GM18861 (cell line): ENCODE measurements at regions not wholly inside any gene's neighbourhood (a gene's known extent, or its start where the extent isn't known, plus 50 kb on each side); places are given as distances from the start of the nearest gene placed in this dataset.

ENCODE experiments used
- ATAC-seq: cut with Tn5 transposase; IDR thresholded peaks from one replicate; pipeline ENCODE4 v1.9.1; 2021; ENCODE audit not compliant: unreplicated experiment

GRCh38 chr1:234990328-234990675, 138.3 kb downstream of the TOMM20 start:
- no peak for ATAC-seq

GRCh38 chr1:234989479-234990327, 138.9 kb downstream of the TOMM20 start:
- no peak for ATAC-seq

- no peak for ATAC-seq
Observed at GRCh38 chr1:234989019-234989418, 139.6 kb downstream of the TOMM20 start.

GRCh38 chr1:234988536-234988935, 140.1 kb downstream of the TOMM20 start:
- ATAC-seq, result no peak

- no peak for ATAC-seq
Observed at GRCh38 chr1:234988155-234988517, 140.5 kb downstream of the TOMM20 start.

GRCh38 chr1:234987415-234988154, 141.1 kb downstream of the TOMM20 start:
- peak; percentile 63 for ATAC-seq

- no peak for ATAC-seq
Observed at GRCh38 chr1:234986750-234987414, 141.8 kb downstream of the TOMM20 start.

- ATAC-seq, result no peak
Observed at GRCh38 chr1:234985516-234986294, 142.9 kb downstream of the TOMM20 start.

GRCh38 chr1:234985007-234985370, 143.6 kb downstream of the TOMM20 start:
- ATAC-seq, result no peak

- ATAC-seq, result no peak
Observed at GRCh38 chr1:234983564-234984238, 144.9 kb downstream of the TOMM20 start.

GRCh38 chr1:234981758-234982157, 146.9 kb downstream of the TOMM20 start:
- no peak for ATAC-seq

- peak; percentile 27 for ATAC-seq
Observed at GRCh38 chr1:234980645-234981396, 147.8 kb downstream of the TOMM20 start.

- ATAC-seq, result no peak
Observed at GRCh38 chr1:234980291-234980644, 148.4 kb downstream of the TOMM20 start.

GRCh38 chr1:234979296-234980279, 149.0 kb downstream of the TOMM20 start:
- no peak for ATAC-seq

GRCh38 chr1:234978397-234979295, 150.0 kb downstream of the TOMM20 start:
- peak; percentile 48 for ATAC-seq

- ATAC-seq, result no peak
Observed at GRCh38 chr1:234977875-234978396, 150.7 kb downstream of the TOMM20 start.

GRCh38 chr1:234976861-234977680, 151.6 kb downstream of the TOMM20 start:
- ATAC-seq, result no peak
